ENCODE measurements at regions not wholly inside any gene's neighbourhood (a gene's known extent, or its start where the extent isn't known, plus 50 kb on each side); places are given as distances from the start of the nearest gene placed in this dataset.

DNA sequence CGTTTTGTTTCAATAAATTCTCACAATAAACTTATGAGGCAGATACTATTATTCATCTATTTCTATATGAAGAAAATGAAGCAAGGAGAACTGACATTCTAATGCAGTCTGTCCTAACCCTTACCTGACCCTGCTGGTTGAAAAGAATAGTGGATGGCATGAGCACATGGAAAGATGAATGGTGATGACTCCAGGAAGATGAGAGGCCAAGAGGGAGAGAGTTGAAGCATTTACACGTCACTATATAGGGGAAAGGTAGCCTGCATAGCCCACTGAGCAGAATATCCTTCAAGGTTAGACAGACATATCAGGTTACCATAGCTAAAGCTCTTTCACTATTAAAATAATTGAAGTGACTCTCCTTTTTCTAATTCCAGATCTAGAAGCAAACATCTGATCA is 163.9 kb upstream of the CDK1 start:
- TF ChIP-seq CTCF (IDR thresholded peaks at IDR 0.05; ENCODE audit: low read depth, low read length, missing input control) (no peak), TAF1 (conservative IDR thresholded peaks at IDR 0.05) (no peak), ATF3 (IDR thresholded peaks at IDR 0.05) (no peak), REST (IDR thresholded peaks at IDR 0.05) (no peak), RAD21 (IDR thresholded peaks at IDR 0.05) (no peak), GABPA (IDR thresholded peaks at IDR 0.05 in 1 of 2, conservative IDR thresholded peaks at IDR 0.05 in 1 of 2) (no peak), SP1 (IDR thresholded peaks at IDR 0.05) (no peak), JUND (IDR thresholded peaks at IDR 0.05) (no peak), EGR1 (IDR thresholded peaks at IDR 0.05; ENCODE audit: low read depth in 2 of 2) (no peak), NR2F2 (IDR thresholded peaks at IDR 0.05) (no peak), YY1 (IDR thresholded peaks at IDR 0.05) (no peak), HNF4A (conservative IDR thresholded peaks at IDR 0.05) (no peak)
- TF ChIP-seq, protein P1, sequence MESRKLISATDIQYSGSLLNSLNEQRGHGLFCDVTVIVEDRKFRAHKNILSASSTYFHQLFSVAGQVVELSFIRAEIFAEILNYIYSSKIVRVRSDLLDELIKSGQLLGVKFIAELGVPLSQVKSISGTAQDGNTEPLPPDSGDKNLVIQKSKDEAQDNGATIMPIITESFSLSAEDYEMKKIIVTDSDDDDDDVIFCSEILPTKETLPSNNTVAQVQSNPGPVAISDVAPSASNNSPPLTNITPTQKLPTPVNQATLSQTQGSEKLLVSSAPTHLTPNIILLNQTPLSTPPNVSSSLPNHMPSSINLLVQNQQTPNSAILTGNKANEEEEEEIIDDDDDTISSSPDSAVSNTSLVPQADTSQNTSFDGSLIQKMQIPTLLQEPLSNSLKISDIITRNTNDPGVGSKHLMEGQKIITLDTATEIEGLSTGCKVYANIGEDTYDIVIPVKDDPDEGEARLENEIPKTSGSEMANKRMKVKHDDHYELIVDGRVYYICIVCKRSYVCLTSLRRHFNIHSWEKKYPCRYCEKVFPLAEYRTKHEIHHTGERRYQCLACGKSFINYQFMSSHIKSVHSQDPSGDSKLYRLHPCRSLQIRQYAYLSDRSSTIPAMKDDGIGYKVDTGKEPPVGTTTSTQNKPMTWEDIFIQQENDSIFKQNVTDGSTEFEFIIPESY (IDR thresholded peaks at IDR 0.05) = no peak

Data from liver (tissue), 3 donors.